KMS-11 (cell line): ENCODE measurements at regions not wholly inside any gene's neighbourhood (a gene's known extent, or its start where the extent isn't known, plus 50 kb on each side); places are given as distances from the start of the nearest gene placed in this dataset.

Experiments
- H2AFZ ChIP-seq: fragments of 200-600 bp; sonication (generic); 2 replicates; pipeline ENCODE4 v1.6.1; 2016; ENCODE audit warnings: antibody characterized with exemption, mixed run types, low read depth
- H3K27ac ChIP-seq: fragments of 200-600 bp; sonication (generic); 2 replicates; pipeline ENCODE4 v1.6.1; 2016; ENCODE audit warnings: mild to moderate bottlenecking, mixed run types
- H3K27me3 ChIP-seq: fragments of 200-600 bp; sonication (generic); 2 replicates; pipeline ENCODE4 v1.6.1; 2017; ENCODE audit warnings: mild to moderate bottlenecking, low read depth, mixed run types, moderate library complexity; ENCODE audit not compliant: insufficient read depth
- H3K36me3 ChIP-seq: fragments of 200-600 bp; sonication (generic); 2 replicates; pipeline ENCODE4 v1.6.1; 2017; ENCODE audit warnings: mild to moderate bottlenecking, mixed run types; ENCODE audit not compliant: insufficient read depth
- H3K4me1 ChIP-seq: fragments of 200-600 bp; sonication (generic); 2 replicates; pipeline ENCODE4 v1.6.1; 2016; ENCODE audit warnings: mild to moderate bottlenecking, low read depth, mixed run types; ENCODE audit not compliant: poor library complexity, severe bottlenecking
- H3K4me2 ChIP-seq: fragments of 200-600 bp; sonication (generic); 2 replicates; pipeline ENCODE4 v1.7.0; 2016; ENCODE audit warnings: mild to moderate bottlenecking, mixed run types
- H3K4me3 ChIP-seq: fragments of 200-600 bp; sonication (generic); IDR thresholded peaks from 2 replicates; pipeline ENCODE4 v1.6.1; 2017; ENCODE audit warnings: low read depth, low read length, mixed read lengths; ENCODE audit not compliant: insufficient read depth
- H3K79me2 ChIP-seq: fragments of 200-600 bp; sonication (generic); 2 replicates; pipeline ENCODE4 v1.6.1; 2016; ENCODE audit warnings: low read depth, mixed run types; ENCODE audit not compliant: insufficient read depth
- H3K9ac ChIP-seq: fragments of 200-600 bp; sonication (generic); 2 replicates; pipeline ENCODE4 v1.6.1; 2016; ENCODE audit warnings: mild to moderate bottlenecking, mixed run types
- H4K20me1 ChIP-seq: fragments of 200-600 bp; sonication (generic); 2 replicates; pipeline ENCODE4 v1.6.1; 2016; ENCODE audit warnings: mild to moderate bottlenecking, mixed run types; ENCODE audit not compliant: insufficient read depth
- CTCF ChIP-seq: fragments of 200-600 bp; sonication (generic); conservative IDR thresholded peaks from 2 replicates; pipeline ENCODE4 v1.6.1; 2017; ENCODE audit warnings: low read depth, mild to moderate bottlenecking, antibody characterized with exemption, low read length, moderate library complexity, mixed read lengths

- Histone ChIP-seq H4K20me1 (no peaks in the 10 kb centered on the region), H3K27me3 (no peaks in the 10 kb centered on the region), H3K79me2 (no peaks in the 10 kb centered on the region), H3K27ac (no peak overlapping the region), H2AFZ (no peak overlapping the region), H3K9ac (no peak overlapping the region), H3K4me1 (no peaks in the 10 kb centered on the region), H3K4me3 (no peak overlapping the region), H3K36me3 (no peaks in the 10 kb centered on the region), H3K4me2 (no peak overlapping the region)
- TF ChIP-seq CTCF, result no peak
Observed at GRCh38 chr6:74073429-74073828, 377.4 kb downstream of the CD109 start.

DNA sequence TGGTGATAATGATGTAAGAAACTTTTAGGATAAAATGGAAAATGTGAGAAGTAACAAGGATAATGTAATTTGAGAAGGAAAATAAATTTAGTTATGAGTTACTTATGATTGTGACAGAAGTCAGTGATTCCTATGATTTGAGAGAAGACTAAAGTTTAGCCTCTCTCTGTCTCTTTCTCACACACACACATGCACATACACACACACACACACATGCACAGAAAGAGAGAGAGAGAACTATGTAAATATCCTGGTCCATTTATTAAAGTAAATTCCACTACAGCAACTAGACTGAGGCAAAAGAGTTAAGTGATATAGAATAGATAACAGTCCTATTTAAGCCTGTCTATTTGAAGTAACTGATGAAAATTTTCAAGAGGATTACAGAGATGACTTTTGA lies 375.2 kb downstream of the CD109 start:
- Histone ChIP-seq H3K9ac (no peak overlapping the region), H3K4me2 (no peak overlapping the region), H4K20me1 (no peaks in the 10 kb centered on the region), H3K79me2 (no peaks in the 10 kb centered on the region), H3K27me3 (no peaks in the 10 kb centered on the region), H3K4me1 (no peaks in the 10 kb centered on the region), H2AFZ (no peak overlapping the region), H3K4me3 (no peak overlapping the region), H3K36me3 (no peaks in the 10 kb centered on the region), H3K27ac (no peak overlapping the region)
- TF ChIP-seq CTCF, result no peak

DNA sequence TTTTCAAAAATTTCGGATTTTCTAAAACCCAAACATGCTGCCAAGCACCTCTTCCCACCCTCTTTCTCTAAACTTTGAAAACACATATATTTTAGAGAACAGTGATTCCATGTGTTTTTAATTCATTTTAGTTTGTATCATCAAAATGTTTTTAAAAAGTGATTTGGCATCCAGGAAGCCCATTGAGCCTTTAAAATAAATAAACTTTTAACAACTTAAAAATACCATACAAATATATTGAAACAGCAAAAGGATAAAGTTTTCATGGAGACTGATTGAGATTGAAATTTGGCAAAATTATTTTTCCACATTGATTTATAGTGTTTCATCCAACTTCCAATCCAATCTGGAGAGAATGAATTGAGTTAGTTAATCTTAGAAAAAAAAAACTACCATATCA lies 374.7 kb downstream of the CD109 start:
- no peak overlapping the region for H3K27ac ChIP-seq
- no peak for TF ChIP-seq CTCF

GRCh38 chr6:74070091-74070490 lies 374.1 kb downstream of the CD109 start:
- Histone ChIP-seq H3K4me1 (no peaks in the 10 kb centered on the region), H3K27ac (no peak overlapping the region), H3K4me2 (no peak overlapping the region), H3K9ac (no peak overlapping the region), H4K20me1 (no peaks in the 10 kb centered on the region), H3K79me2 (no peaks in the 10 kb centered on the region), H3K4me3 (no peak overlapping the region), H3K27me3 (no peaks in the 10 kb centered on the region), H3K36me3 (no peaks in the 10 kb centered on the region), H2AFZ (no peak overlapping the region)
- TF ChIP-seq CTCF, result no peak

More for the DNA sequence above, 374.7 kb downstream of the CD109 start:
- no peaks in the 10 kb centered on the region for H3K79me2 ChIP-seq
- no peak overlapping the region for H3K4me3 ChIP-seq
- H3K4me1 ChIP-seq, result no peaks in the 10 kb centered on the region
- no peak overlapping the region for H3K9ac ChIP-seq
- no peaks in the 10 kb centered on the region for H3K27me3 ChIP-seq
- H4K20me1 ChIP-seq, result no peaks in the 10 kb centered on the region
- H3K4me2 ChIP-seq, result no peak overlapping the region
- H2AFZ ChIP-seq, result no peak overlapping the region
- H3K36me3 ChIP-seq, result no peaks in the 10 kb centered on the region
